NB4 (cell line): ENCODE measurements at regions not wholly inside any gene's neighbourhood (a gene's known extent, or its start where the extent isn't known, plus 50 kb on each side); places are given as distances from the start of the nearest gene placed in this dataset.

ENCODE experiments used
- DNase-seq: peaks from one replicate; pipeline ENCODE4 v3.0.0; 2010; ENCODE audit warnings: low read depth
- H3K4me3 ChIP-seq: one replicate; pipeline ENCODE4 v1.5.1; 2011; ENCODE audit warnings: mild to moderate bottlenecking, low read depth, low read length, moderate library complexity
- CTCF ChIP-seq: IDR thresholded peaks from one replicate; pipeline ENCODE4 v1.5.1; 2012; ENCODE audit warnings: low read depth, low read length
- MAX ChIP-seq: IDR thresholded peaks from 2 replicates; pipeline ENCODE4 v1.6.1; 2011; ENCODE audit warnings: low read depth, low read length
- MYC ChIP-seq: IDR thresholded peaks from 2 replicates; pipeline ENCODE4 v1.6.1; 2011; ENCODE audit warnings: low read depth, low read length
- POLR2A ChIP-seq: IDR thresholded peaks from 2 replicates; pipeline ENCODE4 v1.6.1; 2011; ENCODE audit warnings: mild to moderate bottlenecking; ENCODE audit not compliant: insufficient read length; ENCODE audit errors: extremely low read depth

GRCh38 chr10:24041034-24041433 lies 167.9 kb upstream of the KIAA1217 start:
- no peak for TF ChIP-seq MAX
- TF ChIP-seq POLR2A: no peak
- TF ChIP-seq MYC: no peak
- no peak for TF ChIP-seq CTCF
- no peak for DNase-seq
- no peak overlapping the region for H3K4me3 ChIP-seq

GRCh38 chr10:24041834-24042233 lies 167.1 kb upstream of the KIAA1217 start:
- no peak for TF ChIP-seq POLR2A
- TF ChIP-seq MAX: no peak
- TF ChIP-seq CTCF: no peak
- no peak for TF ChIP-seq MYC
- no peak for DNase-seq
- H3K4me3 ChIP-seq: no peak overlapping the region

- no peak for DNase-seq
- TF ChIP-seq POLR2A (no peak), MYC (no peak), CTCF (no peak), MAX (no peak)
- no peak overlapping the region for H3K4me3 ChIP-seq
Observed at GRCh38 chr10:24042884-24043283, 166.1 kb upstream of the KIAA1217 start.

- no peak for DNase-seq
- TF ChIP-seq MYC (no peak), CTCF (no peak), POLR2A (no peak), MAX (no peak)
- H3K4me3 ChIP-seq: no peak overlapping the region
Observed at GRCh38 chr10:24046060-24046459, 162.9 kb upstream of the KIAA1217 start.

- no peak for TF ChIP-seq CTCF
- DNase-seq: no peak
- no peak overlapping the region for H3K4me3 ChIP-seq
Observed at GRCh38 chr10:24047176-24047575, 161.8 kb upstream of the KIAA1217 start.

GRCh38 chr10:24054421-24054820 lies 154.5 kb upstream of the KIAA1217 start:
- no peak overlapping the region for H3K4me3 ChIP-seq
- no peak for TF ChIP-seq MAX
- no peak for DNase-seq
